ENCODE measurements at regions not wholly inside any gene's neighbourhood (a gene's known extent, or its start where the extent isn't known, plus 50 kb on each side); places are given as distances from the start of the nearest gene placed in this dataset.

DNA sequence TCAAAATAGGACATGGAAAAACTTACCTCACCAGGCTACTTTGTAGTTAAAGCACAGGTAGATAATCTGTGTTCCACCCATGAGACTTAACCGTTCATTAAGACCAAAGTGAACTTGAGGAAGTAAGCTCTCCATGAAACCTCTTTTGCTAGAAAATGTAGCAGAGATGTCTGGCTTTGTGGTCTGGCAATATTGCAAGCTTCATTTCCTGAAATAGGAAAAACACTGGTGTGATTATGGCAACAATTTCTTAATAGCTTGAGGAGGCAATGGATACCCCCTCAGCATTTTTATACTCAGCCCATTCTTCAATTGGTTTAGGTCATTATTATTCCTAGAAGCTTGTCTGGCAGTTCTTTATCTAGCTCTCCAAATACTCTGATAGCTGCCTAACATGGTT is 957.3 kb downstream of the IGSF11 start:
- intact Hi-C loops (cut with DNase I), result no loop called here
- Histone ChIP-seq H3K9me3 (peaks cover 0 to 22% of the 10 kb centered on the region in 2 donors), H3K36me3 (no peaks in the 10 kb centered on the region), H3K27ac (no peak overlapping the region), H3K4me3 (no peak overlapping the region), H3K27me3 (no peaks in the 10 kb centered on the region), H3K4me1 (no peaks in the 10 kb centered on the region)
- DNase-seq (no peak), ATAC-seq (no peak)
- TF ChIP-seq, protein P1, sequence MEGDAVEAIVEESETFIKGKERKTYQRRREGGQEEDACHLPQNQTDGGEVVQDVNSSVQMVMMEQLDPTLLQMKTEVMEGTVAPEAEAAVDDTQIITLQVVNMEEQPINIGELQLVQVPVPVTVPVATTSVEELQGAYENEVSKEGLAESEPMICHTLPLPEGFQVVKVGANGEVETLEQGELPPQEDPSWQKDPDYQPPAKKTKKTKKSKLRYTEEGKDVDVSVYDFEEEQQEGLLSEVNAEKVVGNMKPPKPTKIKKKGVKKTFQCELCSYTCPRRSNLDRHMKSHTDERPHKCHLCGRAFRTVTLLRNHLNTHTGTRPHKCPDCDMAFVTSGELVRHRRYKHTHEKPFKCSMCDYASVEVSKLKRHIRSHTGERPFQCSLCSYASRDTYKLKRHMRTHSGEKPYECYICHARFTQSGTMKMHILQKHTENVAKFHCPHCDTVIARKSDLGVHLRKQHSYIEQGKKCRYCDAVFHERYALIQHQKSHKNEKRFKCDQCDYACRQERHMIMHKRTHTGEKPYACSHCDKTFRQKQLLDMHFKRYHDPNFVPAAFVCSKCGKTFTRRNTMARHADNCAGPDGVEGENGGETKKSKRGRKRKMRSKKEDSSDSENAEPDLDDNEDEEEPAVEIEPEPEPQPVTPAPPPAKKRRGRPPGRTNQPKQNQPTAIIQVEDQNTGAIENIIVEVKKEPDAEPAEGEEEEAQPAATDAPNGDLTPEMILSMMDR (IDR thresholded peaks at IDR 0.05), result no peak

DNA sequence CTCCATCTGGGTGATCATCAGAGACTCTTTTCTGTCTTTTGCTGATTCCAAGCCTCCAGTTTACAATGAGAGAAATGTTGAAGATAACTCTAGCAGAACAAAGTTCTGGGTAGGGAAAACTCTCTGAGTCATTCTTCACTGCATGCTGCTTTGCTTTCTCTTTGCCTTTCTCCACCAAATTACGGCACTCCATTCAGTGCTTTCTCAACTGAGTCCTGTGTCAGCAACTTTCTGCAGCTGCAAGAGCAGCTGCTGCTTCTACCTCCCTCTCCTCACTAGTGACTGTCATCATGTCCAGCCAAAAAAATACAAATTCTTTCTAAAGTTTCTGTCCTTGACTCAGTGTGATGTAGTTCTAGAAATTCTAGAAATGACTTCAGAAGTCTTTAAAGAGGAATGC is 953.8 kb downstream of the IGSF11 start:
- DNase-seq (peak in 1 of 4 donors; percentile 44), ATAC-seq (peak; percentile 45)
- intact Hi-C loops (cut with DNase I), result no loop called here
- no peaks in the 10 kb centered on the region for H3K4me1 ChIP-seq
- no peaks in the 10 kb centered on the region for H3K27me3 ChIP-seq
- H3K4me3 ChIP-seq, result no peak overlapping the region
- no peaks in the 10 kb centered on the region for H3K36me3 ChIP-seq
- peaks cover 0 to 1% of the 10 kb centered on the region in 2 donors for H3K9me3 ChIP-seq
- TF ChIP-seq, protein P1 (IDR thresholded peaks at IDR 0.05), result no peak
- no peak overlapping the region for H3K27ac ChIP-seq

DNA sequence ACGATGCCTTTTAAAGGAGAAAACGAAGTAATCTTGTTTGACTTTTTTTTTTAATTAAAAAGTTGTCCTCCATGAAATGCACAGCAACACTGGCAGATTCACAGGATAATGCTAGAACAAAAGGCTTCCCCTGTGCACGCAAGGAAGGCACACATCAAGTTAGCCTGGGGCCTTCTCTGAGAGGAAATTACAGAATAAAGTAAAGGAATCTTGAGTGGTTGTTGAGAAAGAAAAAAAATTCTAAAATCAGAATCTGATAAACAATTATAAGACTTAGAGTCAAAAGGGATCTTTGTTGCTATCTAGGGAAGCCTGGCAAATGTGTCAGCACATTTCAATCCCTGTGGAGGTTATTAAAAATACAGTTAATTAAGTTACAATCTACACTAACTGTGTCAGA is 946.0 kb downstream of the IGSF11 start:
- Histone ChIP-seq H3K36me3 (no peaks in the 10 kb centered on the region), H3K4me3 (no peak overlapping the region), H3K4me1 (no peaks in the 10 kb centered on the region), H3K9me3 (peaks cover 0 to 17% of the 10 kb centered on the region in 2 donors), H3K27me3 (no peaks in the 10 kb centered on the region), H3K27ac (no peak overlapping the region)
- intact Hi-C loops (cut with DNase I), result no loop called here
- DNase-seq (no peak), ATAC-seq (no peak)
- TF ChIP-seq, protein P1 (IDR thresholded peaks at IDR 0.05), result no peak

DNA sequence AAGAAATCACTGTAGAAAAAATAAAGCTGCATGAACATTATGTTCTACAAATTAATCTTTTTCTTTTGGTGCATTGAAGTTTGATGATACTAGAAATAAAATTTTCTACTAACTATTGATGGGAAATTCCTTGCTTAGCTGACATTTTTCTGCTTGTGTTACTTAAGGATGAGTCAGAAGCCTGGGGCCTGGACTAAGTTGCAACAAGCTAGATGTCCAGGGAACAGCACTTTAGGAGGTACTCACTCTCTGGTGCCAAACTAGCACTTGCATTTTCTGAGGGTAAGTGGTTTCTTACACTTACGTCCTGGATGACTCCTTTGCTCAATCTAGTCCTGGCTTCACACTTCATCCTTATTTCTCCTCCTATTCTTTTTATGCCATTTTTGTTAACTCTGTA is 945.1 kb downstream of the IGSF11 start:
- Histone ChIP-seq H3K36me3 (no peaks in the 10 kb centered on the region), H3K27me3 (no peaks in the 10 kb centered on the region), H3K9me3 (peaks cover 0 to 24% of the 10 kb centered on the region in 2 donors), H3K27ac (no peak overlapping the region), H3K4me3 (no peak overlapping the region), H3K4me1 (no peaks in the 10 kb centered on the region)
- TF ChIP-seq, protein P1 (IDR thresholded peaks at IDR 0.05), result no peak
- intact Hi-C loops (cut with DNase I), result no loop called here
- no peak for DNase-seq
- ATAC-seq, result no peak

DNA sequence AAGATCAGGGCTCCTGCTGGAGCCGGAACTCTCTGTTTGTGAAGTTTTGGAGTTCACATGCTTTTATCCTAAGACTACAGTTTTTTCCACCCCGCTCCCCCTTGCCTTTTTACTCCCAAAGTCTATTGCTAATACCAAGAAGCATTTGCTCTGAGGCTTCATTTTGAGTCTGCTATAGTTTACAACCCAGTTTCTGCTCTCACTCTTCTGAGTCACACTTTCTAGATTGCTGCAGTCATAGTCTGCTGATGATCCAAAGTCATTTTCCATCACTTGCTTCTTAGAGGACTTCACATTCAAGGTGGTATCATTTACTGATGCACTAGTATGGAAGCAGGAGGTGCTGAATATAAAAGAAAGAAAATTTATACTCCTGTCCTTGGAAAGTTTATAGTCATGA is 937.4 kb downstream of the IGSF11 start:
- Histone ChIP-seq H3K36me3 (no peaks in the 10 kb centered on the region), H3K4me3 (no peak overlapping the region), H3K4me1 (no peaks in the 10 kb centered on the region), H3K9me3 (peaks cover 0 to 25% of the 10 kb centered on the region in 2 donors), H3K27ac (no peak overlapping the region), H3K27me3 (no peaks in the 10 kb centered on the region)
- DNase-seq, result no peak
- no peak for ATAC-seq
- TF ChIP-seq, protein P1 (IDR thresholded peaks at IDR 0.05), result no peak
- intact Hi-C loops (cut with DNase I), result no loop called here
